Cardiac fibroblast (primary cell): ENCODE measurements at regions not wholly inside any gene's neighbourhood (a gene's known extent, or its start where the extent isn't known, plus 50 kb on each side); places are given as distances from the start of the nearest gene placed in this dataset.

Experiments
- DNase-seq, 2 donors: peaks; one replicate each; pipeline versions ENCODE4 v3.0.0 to v3.0.0-alpha.2; 2010; ENCODE audit warnings: low read depth in 2 of 2
- H3K4me3 ChIP-seq, 2 donors: replicated peaks in 1 of 2; 1 replicate in 1 of 2; 2 replicates in 1 of 2; pipeline ENCODE4 v1.5.1; 2011; ENCODE audit warnings: low read depth in 2 of 2, low read length in 2 of 2, mild to moderate bottlenecking in 2 of 2, moderate library complexity in 1 of 2
- TF ChIP-seq, protein P1 (sequence below): IDR thresholded peaks from one replicate; pipeline ENCODE4 v1.5.1; 2011; ENCODE audit warnings: low read depth, mild to moderate bottlenecking, low read length, inconsistent platforms

DNA sequence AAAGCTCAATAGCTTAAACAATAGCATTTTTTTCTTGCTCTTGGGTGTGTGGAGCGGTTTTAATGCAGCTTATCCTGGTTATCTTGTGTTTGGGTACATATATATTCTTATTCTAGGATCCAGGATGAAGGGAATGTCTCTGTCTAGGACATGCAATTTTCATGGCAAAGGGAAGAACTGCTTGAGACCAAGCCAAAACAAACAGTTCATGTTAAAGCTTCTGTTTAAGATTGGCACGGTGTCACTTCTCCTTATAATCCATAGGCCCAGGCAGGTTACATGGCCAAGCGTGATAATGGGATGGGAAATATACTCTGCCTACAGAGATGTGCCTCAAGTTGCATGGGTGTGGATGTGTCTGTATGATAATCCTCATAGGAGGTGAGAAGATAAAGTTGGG is 177.1 kb upstream of the PGR start:
- TF ChIP-seq, protein P1, sequence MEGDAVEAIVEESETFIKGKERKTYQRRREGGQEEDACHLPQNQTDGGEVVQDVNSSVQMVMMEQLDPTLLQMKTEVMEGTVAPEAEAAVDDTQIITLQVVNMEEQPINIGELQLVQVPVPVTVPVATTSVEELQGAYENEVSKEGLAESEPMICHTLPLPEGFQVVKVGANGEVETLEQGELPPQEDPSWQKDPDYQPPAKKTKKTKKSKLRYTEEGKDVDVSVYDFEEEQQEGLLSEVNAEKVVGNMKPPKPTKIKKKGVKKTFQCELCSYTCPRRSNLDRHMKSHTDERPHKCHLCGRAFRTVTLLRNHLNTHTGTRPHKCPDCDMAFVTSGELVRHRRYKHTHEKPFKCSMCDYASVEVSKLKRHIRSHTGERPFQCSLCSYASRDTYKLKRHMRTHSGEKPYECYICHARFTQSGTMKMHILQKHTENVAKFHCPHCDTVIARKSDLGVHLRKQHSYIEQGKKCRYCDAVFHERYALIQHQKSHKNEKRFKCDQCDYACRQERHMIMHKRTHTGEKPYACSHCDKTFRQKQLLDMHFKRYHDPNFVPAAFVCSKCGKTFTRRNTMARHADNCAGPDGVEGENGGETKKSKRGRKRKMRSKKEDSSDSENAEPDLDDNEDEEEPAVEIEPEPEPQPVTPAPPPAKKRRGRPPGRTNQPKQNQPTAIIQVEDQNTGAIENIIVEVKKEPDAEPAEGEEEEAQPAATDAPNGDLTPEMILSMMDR: no peak
- no peak overlapping the region for H3K4me3 ChIP-seq
- DNase-seq: no peak

DNA sequence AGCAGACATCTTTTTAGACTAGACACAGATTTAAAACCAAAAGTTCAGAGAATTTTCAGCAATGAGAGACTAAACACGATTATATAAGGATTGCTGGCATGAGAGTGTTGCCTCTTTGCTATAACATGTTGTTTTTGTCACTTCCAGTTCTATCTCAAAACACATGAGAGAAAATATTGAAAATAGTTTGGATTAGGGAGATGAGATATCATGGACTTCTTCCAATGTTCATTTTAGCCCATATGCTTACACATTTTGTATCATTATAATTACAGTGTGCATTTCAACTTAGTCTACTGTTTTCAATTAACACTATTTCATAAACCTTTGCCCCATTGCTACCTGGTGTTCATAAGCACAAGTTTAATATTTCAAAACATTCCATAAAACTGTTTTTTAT is 175.9 kb upstream of the PGR start:
- TF ChIP-seq, protein P1: no peak
- DNase-seq: no peak
- H3K4me3 ChIP-seq: no peak overlapping the region

DNA sequence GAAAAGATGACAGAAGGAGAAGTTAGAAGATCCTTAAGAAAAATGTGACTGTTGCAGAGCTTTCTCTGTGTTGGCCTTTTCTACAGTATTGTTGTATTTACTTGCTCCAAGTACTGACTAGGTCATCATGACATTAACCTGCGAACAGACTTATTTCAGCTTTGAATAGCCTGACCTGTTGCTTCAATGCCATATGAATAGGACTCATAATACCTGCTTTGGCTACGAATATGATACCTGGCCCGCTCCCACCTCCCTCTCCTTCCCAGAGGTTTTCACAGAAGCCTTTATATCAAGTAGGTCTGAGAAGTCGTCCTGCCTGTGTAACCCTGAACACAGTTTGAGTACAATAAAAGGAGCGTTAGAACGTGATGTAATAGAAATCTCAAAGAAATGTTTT is 169.6 kb upstream of the PGR start:
- DNase-seq: no peak
- TF ChIP-seq, protein P1: no peak
- H3K4me3 ChIP-seq: no peak overlapping the region

DNA sequence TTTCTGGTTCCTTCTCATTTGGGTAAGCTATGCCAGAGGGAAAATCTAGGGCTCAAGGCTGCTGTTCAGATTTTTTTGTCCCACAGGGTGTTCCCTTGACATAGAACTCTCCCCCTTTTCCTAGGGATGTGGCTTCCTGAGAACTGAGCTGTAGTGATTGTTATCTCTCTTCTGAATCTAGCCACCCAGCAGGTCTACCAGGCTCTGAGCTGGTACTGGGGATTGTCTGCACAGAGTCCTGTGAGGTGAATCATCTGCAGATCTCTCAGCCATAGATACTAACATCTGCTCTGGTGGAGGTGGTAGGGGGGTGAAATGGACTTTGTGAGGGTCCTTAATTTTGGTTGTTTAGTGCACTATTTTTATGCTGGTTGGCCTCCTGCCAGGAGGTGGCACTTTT is 167.3 kb upstream of the PGR start:
- TF ChIP-seq, protein P1: no peak
- no peak for DNase-seq
- no peak overlapping the region for H3K4me3 ChIP-seq

DNA sequence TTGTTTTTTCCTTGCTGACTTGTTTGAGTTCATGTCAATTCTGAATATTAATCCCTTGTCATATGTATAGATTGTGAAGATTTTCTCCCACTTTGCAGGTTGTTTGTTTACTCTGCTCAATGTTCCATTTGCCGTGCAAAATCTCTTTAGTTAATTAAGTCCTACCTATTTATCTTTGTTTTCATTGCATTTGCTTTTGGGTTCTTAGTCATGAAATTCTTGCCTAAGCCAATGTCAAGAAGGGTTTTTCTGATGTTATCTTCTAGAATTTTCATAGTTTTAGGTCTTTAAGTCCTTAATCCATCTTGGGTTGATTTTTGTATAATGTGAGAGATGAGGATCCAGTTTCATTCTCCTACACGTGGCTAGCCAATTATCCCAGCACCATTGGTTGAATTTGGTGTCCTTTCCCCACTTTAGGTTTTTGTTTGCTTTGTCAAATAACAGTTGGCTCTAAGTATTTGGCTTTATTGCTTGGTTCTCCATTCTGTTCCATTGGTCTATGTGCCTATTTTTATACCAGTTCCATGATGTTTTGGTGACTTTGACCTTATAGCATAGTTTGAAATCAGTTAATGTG is 163.1 kb upstream of the PGR start:
- DNase-seq: no peak
- H3K4me3 ChIP-seq: no peak overlapping the region
- TF ChIP-seq, protein P1: no peak

DNA sequence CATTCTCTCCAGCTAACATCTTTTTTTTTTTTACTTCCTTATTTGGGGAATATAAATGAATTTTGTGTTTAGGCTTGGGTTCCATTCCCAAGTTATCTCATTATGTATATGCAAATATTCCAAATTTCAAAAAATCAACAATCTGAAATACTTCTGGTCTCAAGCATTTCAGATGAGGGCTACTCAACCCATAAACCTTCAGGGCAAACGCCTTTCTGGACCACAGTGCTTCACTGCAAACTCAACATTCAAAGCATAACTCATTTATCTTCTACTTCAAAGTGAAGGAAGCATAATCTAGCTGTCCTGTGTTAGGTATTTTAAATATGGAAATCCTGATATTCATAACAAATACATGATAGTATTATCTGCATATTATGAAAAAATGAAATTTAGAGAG is 161.7 kb upstream of the PGR start:
- TF ChIP-seq, protein P1: no peak
- H3K4me3 ChIP-seq: no peak overlapping the region
- no peak for DNase-seq

DNA sequence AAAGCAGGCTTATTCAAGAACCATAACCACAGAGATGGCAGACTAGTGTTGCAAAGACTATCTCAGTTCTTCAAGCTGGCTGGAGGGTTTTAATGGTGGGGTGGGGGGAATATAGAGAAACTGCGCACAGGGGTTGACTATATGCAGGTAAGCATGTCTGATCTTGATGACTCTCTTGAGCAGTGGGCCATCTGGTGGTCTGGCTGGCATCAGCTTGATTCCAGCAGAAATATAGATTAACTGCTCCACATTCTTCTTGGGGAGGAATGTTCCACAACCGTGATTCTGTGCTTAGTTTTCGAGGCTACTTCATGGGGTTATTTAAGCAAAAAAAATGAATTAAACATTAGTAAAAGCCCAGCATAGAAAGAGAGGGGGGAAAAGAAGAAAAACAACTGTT is 158.8 kb upstream of the PGR start:
- DNase-seq: no peak
- TF ChIP-seq, protein P1: no peak
- H3K4me3 ChIP-seq: no peak overlapping the region
